IMR-90 (cell line): ENCODE measurements at regions not wholly inside any gene's neighbourhood (a gene's known extent, or its start where the extent isn't known, plus 50 kb on each side); places are given as distances from the start of the nearest gene placed in this dataset.

ENCODE experiments used
- ATAC-seq: fragments of 200-7000 bp; cut with Tn5 transposase; 2 replicates; pipeline ENCODE4 v1.9.1; 2020; ENCODE audit warnings: low read depth, mild to moderate bottlenecking, moderate library complexity
- BruUV-seq: library from RNA; stranded (reverse); fragments of 400-500 nt; replicated peaks from 2 replicates; lab custom pipeline; 2021; lab: Mats Ljungman, UMichigan
- CTCF ChIA-PET: fragments of 300-600 bp; formaldehyde crosslinking; extraction: SDS; loops from one replicate; lab custom pipeline; 2021; ENCODE audit warnings: antibody characterized with exemption; lab: Yijun Ruan, JAX
- POLR2A ChIA-PET: fragments of 300-600 bp; sonication (Branson Sonifier 250); formaldehyde crosslinking; loops from one replicate; lab custom pipeline; 2022; ENCODE audit warnings: antibody characterized with exemption; ENCODE audit not compliant: unreplicated experiment; lab: Charles Lee
- DNase-seq: peaks from one replicate; pipeline ENCODE4 v3.0.0; 2013
- H2AFZ ChIP-seq: replicated peaks from 2 replicates; pipeline ENCODE3; 2013; ENCODE audit warnings: low read length, mild to moderate bottlenecking; ENCODE audit not compliant: poor library complexity
- H2AK5ac ChIP-seq: 2 replicates; pipeline ENCODE4 v1.6.1; 2013; ENCODE audit warnings: low read depth, low read length, inconsistent platforms
- H2AK9ac ChIP-seq: replicated peaks from 2 replicates; pipeline ENCODE3; 2013; ENCODE audit warnings: mild to moderate bottlenecking, low read depth, low read length, moderate library complexity; ENCODE audit not compliant: poor library complexity
- H2BK120ac ChIP-seq: 2 replicates; pipeline ENCODE4 v1.6.1; 2013; ENCODE audit warnings: low read depth, low read length, inconsistent platforms
- H2BK15ac ChIP-seq: 3 replicates; pipeline ENCODE4 v1.6.1; 2013; ENCODE audit warnings: low read depth, low read length, inconsistent platforms
- H2BK20ac ChIP-seq: 2 replicates; pipeline ENCODE4 v1.6.1; 2013; ENCODE audit warnings: low read depth, mild to moderate bottlenecking, inconsistent platforms, low read length, moderate library complexity
- H2BK5ac ChIP-seq: 2 replicates; pipeline ENCODE4 v1.6.1; 2013; ENCODE audit warnings: mild to moderate bottlenecking, low read depth, low read length, inconsistent platforms; ENCODE audit not compliant: poor library complexity, severe bottlenecking
- H3K14ac ChIP-seq: replicated peaks from 2 replicates; pipeline ENCODE4 v1.6.1; 2013; ENCODE audit warnings: low read depth, low read length, inconsistent platforms
- H3K18ac ChIP-seq: 2 replicates; pipeline ENCODE4 v1.6.1; 2013; ENCODE audit warnings: low read depth, low read length, control low read depth
- H3K23ac ChIP-seq: 2 replicates; pipeline ENCODE4 v1.6.1; 2013; ENCODE audit warnings: low read depth, low read length, inconsistent platforms
- H3K27ac ChIP-seq: 2 replicates; pipeline ENCODE4 v1.5.1; 2013; ENCODE audit warnings: mild to moderate bottlenecking, control low read depth, low read length; ENCODE audit not compliant: insufficient read depth
- H3K27me3 ChIP-seq: 2 replicates; pipeline ENCODE4 v1.6.1; 2013; ENCODE audit warnings: low read length; ENCODE audit not compliant: control insufficient read depth, insufficient read depth
- H3K36me3 ChIP-seq: 2 replicates; pipeline ENCODE4 v1.6.1; 2013; ENCODE audit warnings: low read length, mixed read lengths; ENCODE audit not compliant: control insufficient read depth, insufficient read depth
- H3K4ac ChIP-seq: 2 replicates; pipeline ENCODE4 v1.6.1; 2013; ENCODE audit warnings: low read depth, low read length, inconsistent platforms
- H3K4me1 ChIP-seq: 2 replicates; pipeline ENCODE4 v1.6.1; 2013; ENCODE audit warnings: low read length, mixed read lengths; ENCODE audit not compliant: control insufficient read depth, insufficient read depth
- H3K4me2 ChIP-seq: 2 replicates; pipeline ENCODE4 v1.6.1; 2013; ENCODE audit warnings: low read depth, mild to moderate bottlenecking, control low read depth, low read length, moderate library complexity
- H3K4me3 ChIP-seq: 2 replicates; pipeline ENCODE4 v1.5.1; 2013; ENCODE audit warnings: low read depth, mild to moderate bottlenecking, control low read depth, low read length, moderate library complexity; ENCODE audit not compliant: insufficient read depth
- H3K56ac ChIP-seq: 2 replicates; pipeline ENCODE4 v1.6.1; 2013; ENCODE audit warnings: low read length, inconsistent platforms; ENCODE audit not compliant: insufficient read depth; ENCODE audit errors: extremely low read depth
- H3K79me1 ChIP-seq, 2 experiments: 2 replicates each; pipeline ENCODE4 v1.6.1; 2013; ENCODE audit warnings: low read length in 2 of 2, inconsistent platforms in 1 of 2, low read depth in 1 of 2
- H3K9ac ChIP-seq: 2 replicates; pipeline ENCODE4 v1.6.1; 2013; ENCODE audit warnings: low read depth, low read length, control low read depth
- H3K9me1 ChIP-seq: 2 replicates; pipeline ENCODE4 v1.6.1; 2013; ENCODE audit warnings: low read length, inconsistent platforms; ENCODE audit not compliant: insufficient read depth
- H3K9me3 ChIP-seq: 2 replicates; pipeline ENCODE4 v1.6.1; 2013; ENCODE audit warnings: low read length; ENCODE audit not compliant: control insufficient read depth, insufficient read depth
- H4K20me1 ChIP-seq: 2 replicates; pipeline ENCODE4 v1.6.1; 2013; ENCODE audit warnings: low read length, inconsistent platforms; ENCODE audit not compliant: insufficient read depth
- H4K5ac ChIP-seq: 2 replicates; pipeline ENCODE4 v1.6.1; 2013; ENCODE audit warnings: mild to moderate bottlenecking, low read depth, low read length, control low read depth
- H4K8ac ChIP-seq, 2 experiments: 2 replicates each; pipeline ENCODE4 v1.6.1; 2013; ENCODE audit warnings: low read depth in 2 of 2, low read length in 2 of 2, control low read depth in 1 of 2, inconsistent platforms in 1 of 2
- H4K91ac ChIP-seq: 2 replicates; pipeline ENCODE4 v1.6.1; 2013; ENCODE audit warnings: low read depth, low read length, inconsistent platforms; ENCODE audit not compliant: insufficient read depth
- BHLHE40 ChIP-seq: fragments of 150-350 bp; IDR thresholded peaks from 2 replicates; pipeline ENCODE4 v1.6.1; 2016; ENCODE audit warnings: mild to moderate bottlenecking, low read depth, low read length
- CEBPB ChIP-seq: IDR thresholded peaks from 2 replicates; pipeline ENCODE4 v1.6.1; 2012; ENCODE audit warnings: low read depth, low read length, improper control_type of control experiment
- CHD1 ChIP-seq: IDR thresholded peaks from 2 replicates; pipeline ENCODE4 v1.6.1; 2012; ENCODE audit warnings: low read depth, low read length, improper control_type of control experiment
- FOS ChIP-seq: fragments of 150-350 bp; IDR thresholded peaks from 2 replicates; pipeline ENCODE4 v1.6.1; 2016; ENCODE audit warnings: low read depth, low read length
- MAFK ChIP-seq: IDR thresholded peaks from 2 replicates; pipeline ENCODE4 v1.6.1; 2012; ENCODE audit warnings: low read depth, low read length, improper control_type of control experiment
- MAZ ChIP-seq: IDR thresholded peaks from 2 replicates; pipeline ENCODE4 v1.6.1; 2012; ENCODE audit warnings: low read depth, mild to moderate bottlenecking, low read length, improper control_type of control experiment, moderate library complexity, borderline replicate concordance
- MXI1 ChIP-seq: IDR thresholded peaks from 2 replicates; pipeline ENCODE4 v1.6.1; 2012; ENCODE audit warnings: low read depth, mild to moderate bottlenecking, low read length, moderate library complexity, borderline replicate concordance
- NFE2L2 ChIP-seq: fragments of 150-350 bp; IDR thresholded peaks from 2 replicates; pipeline ENCODE4 v1.6.1; 2016; ENCODE audit warnings: low read depth, mild to moderate bottlenecking, low read length
- POLR2A ChIP-seq: IDR thresholded peaks from 2 replicates; pipeline ENCODE4 v1.6.1; 2012; ENCODE audit warnings: mild to moderate bottlenecking, low read depth, low read length
- RAD21 ChIP-seq: IDR thresholded peaks from 2 replicates; pipeline ENCODE4 v1.6.1; 2012; ENCODE audit warnings: low read length, improper control_type of control experiment
- RFX5 ChIP-seq: IDR thresholded peaks from 2 replicates; pipeline ENCODE4 v1.8.0; 2012; ENCODE audit warnings: low read depth, mild to moderate bottlenecking, low read length, moderate library complexity
- SMC3 ChIP-seq: fragments of 150-350 bp; IDR thresholded peaks from 2 replicates; pipeline ENCODE4 v1.6.1; 2016; ENCODE audit warnings: low read depth, mild to moderate bottlenecking, antibody characterized with exemption, low read length, moderate library complexity
- WGBS, 2 experiments: methylation state at CpG; one replicate each; pipeline versions ENCODE4 v1.1.5 to v1.1.7; 2013; ENCODE audit warnings: missing lambda C conversion rate in 2 of 2; ENCODE audit not compliant: insufficient read length in 1 of 2; ENCODE audit errors: extremely low coverage in 2 of 2; 5-methylcytosine and 5-hydroxymethylcytosine counted together
- dilution Hi-C: fragments of 300-500 bp; cut with HindIII; formaldehyde crosslinking; loops from one replicate; pipeline ENCODE4 v1.14.3; 2018; ENCODE audit warnings: low sequenced_read_pairs; ENCODE audit not compliant: unreplicated experiment
- in situ Hi-C: fragments of 300-500 bp; cut with MboI; formaldehyde crosslinking; loops from 3 replicates; pipeline ENCODE4 v1.14.3; 2019; ENCODE audit warnings: low sequenced_read_pairs, inconsistent platforms, mixed read lengths
- intact Hi-C: fragments of 100-400 bp; cut with micrococcal nuclease; formaldehyde crosslinking; loops from 2 replicates; pipeline ENCODE4 v1.10.0; 2022
- TF ChIP-seq, protein P1 (sequence below): fragments of 150-350 bp; IDR thresholded peaks from 2 replicates; pipeline ENCODE4 v1.6.1; 2017; ENCODE audit warnings: mild to moderate bottlenecking, antibody characterized with exemption, low read length, low read depth

DNA sequence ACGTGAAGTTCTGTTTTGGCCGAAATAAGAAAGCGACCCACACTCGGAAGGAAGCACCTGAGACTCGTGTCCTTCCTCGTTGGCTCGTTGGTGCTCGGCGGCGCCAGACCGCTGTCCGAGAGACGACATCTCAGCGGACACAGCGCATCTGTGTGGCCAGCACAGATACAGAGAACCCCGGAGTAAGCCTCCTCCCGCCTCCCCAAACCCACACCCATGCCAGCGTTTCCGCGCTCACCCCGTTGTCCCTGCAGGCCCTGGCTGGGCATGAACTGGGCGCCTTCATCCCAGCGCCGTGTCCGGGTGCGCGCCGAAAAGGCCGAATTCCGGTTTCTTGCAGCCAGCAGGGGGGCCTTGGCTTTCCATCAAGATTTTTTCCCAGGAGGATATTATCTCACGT lies 127.6 kb downstream of the SOX1 start:
- no peak overlapping the region for H3K4me3 ChIP-seq
- H3K23ac ChIP-seq, result no peak overlapping the region
- no peak overlapping the region for H2BK5ac ChIP-seq
- 84% methylated on average over 20 of the region's 31 CpGs; no CpG with 5 or more reads in 1 of the 2 experiments for WGBS, 2 experiments
- no peak overlapping the region for H4K8ac ChIP-seq
- H3K36me3 ChIP-seq, result no peaks in the 10 kb centered on the region
- no peaks in the 10 kb centered on the region for H3K4me1 ChIP-seq
- ATAC-seq (no peak), DNase-seq (no peak)
- ChIA-PET CTCF (no interaction called here), POLR2A (no interaction called here)
- dilution Hi-C loops (no loop called here), intact Hi-C loops (no loop called here), in situ Hi-C loops (no loop called here)
- H2BK15ac ChIP-seq, result no peak overlapping the region
- no peak for TF ChIP-seq POLR2A
- no peak for TF ChIP-seq NFE2L2
- no peak for TF ChIP-seq BHLHE40
- TF ChIP-seq MAFK, result no peak
- no peak for TF ChIP-seq MXI1
- no peak for TF ChIP-seq CEBPB
- TF ChIP-seq, protein P1, sequence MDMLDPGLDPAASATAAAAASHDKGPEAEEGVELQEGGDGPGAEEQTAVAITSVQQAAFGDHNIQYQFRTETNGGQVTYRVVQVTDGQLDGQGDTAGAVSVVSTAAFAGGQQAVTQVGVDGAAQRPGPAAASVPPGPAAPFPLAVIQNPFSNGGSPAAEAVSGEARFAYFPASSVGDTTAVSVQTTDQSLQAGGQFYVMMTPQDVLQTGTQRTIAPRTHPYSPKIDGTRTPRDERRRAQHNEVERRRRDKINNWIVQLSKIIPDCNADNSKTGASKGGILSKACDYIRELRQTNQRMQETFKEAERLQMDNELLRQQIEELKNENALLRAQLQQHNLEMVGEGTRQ, result no peak
- TF ChIP-seq SMC3, result no peak
- TF ChIP-seq RAD21, result no peak
- no peak for TF ChIP-seq CHD1
- TF ChIP-seq FOS, result no peak
- TF ChIP-seq MAZ, result no peak
- no peak for TF ChIP-seq RFX5
- H3K14ac ChIP-seq, result no peak overlapping the region
- H3K79me1 ChIP-seq, result no peaks in the 10 kb centered on the region
- H2AK9ac ChIP-seq, result no peak overlapping the region
- peaks cover 23% of the 10 kb centered on the region for H3K9me3 ChIP-seq
- no peak overlapping the region for H4K5ac ChIP-seq
- no peak overlapping the region for H2BK120ac ChIP-seq
- BruUV-seq, result no TSS peak
- no peaks in the 10 kb centered on the region for H4K20me1 ChIP-seq
- H3K56ac ChIP-seq, result no peak overlapping the region
- no peak overlapping the region for H4K91ac ChIP-seq
- H3K9ac ChIP-seq, result no peak overlapping the region
- H2AFZ ChIP-seq, result no peak overlapping the region
- no peak overlapping the region for H2BK20ac ChIP-seq
- H2AK5ac ChIP-seq, result no peak overlapping the region
- no peak overlapping the region for H3K18ac ChIP-seq
- no peaks in the 10 kb centered on the region for H3K9me1 ChIP-seq
- no peak overlapping the region for H3K4ac ChIP-seq
- H3K27ac ChIP-seq, result no peak overlapping the region
- no peak overlapping the region for H3K4me2 ChIP-seq
- no peaks in the 10 kb centered on the region for H3K27me3 ChIP-seq
